Esophagus mucosa (tissue), 1 donor: ENCODE measurements at regions not wholly inside any gene's neighbourhood (a gene's known extent, or its start where the extent isn't known, plus 50 kb on each side); places are given as distances from the start of the nearest gene placed in this dataset.
A peak's percentile ranks its signal among the peaks of the same experiment; 100 is the strongest.
"Not testable (repeated sequence)": the region's sequence is repeated elsewhere in the genome, so short reads cannot be mapped to it uniquely, and the experiment has no call there.

Source experiments
- ATAC-seq: fragments of 200-7000 bp; cut with Tn5 transposase; one replicate; pipeline ENCODE4 v1.9.1; 2020
- donor health status: DM: yes; HTN: yes; CAD: no.

DNA sequence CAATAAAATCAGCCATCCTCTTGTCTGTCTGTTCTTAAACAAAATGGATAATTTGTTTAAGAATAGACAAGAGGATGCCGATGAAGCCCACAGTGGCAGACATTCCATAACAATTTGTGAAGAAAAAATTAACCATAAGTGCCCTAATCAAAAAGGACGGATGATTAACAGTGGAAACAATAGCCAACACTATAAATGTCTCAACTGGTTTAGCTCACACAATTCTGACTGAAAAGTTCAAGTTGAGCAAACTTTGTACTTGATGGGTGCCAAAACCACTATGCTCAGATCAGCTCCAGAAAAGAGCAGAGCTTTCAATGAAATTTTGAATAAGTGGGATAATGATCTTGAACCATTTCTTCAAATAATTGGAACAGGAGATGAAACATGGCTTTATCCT is 202.2 kb upstream of the OR4E1 start:
- ATAC-seq = no peak

DNA sequence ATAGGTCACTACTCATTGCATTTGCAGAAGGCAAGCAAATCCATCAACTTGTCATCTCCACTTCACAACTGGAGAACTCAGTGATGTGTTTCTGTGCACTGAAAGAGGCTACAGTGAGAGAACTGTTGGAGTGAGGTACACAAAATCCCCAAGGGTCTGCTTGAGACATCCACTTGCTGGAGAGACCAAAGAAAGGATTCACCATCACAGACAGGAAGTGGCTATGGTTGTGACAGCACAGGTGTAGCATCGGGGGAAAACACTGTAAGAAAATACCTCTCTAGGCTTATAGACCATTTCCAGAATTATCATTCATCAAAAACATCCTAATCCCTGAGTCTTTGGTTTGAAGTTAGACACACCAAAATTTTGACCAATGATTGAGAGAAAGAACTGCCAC is 201.3 kb upstream of the OR4E1 start:
- ATAC-seq = no peak

DNA sequence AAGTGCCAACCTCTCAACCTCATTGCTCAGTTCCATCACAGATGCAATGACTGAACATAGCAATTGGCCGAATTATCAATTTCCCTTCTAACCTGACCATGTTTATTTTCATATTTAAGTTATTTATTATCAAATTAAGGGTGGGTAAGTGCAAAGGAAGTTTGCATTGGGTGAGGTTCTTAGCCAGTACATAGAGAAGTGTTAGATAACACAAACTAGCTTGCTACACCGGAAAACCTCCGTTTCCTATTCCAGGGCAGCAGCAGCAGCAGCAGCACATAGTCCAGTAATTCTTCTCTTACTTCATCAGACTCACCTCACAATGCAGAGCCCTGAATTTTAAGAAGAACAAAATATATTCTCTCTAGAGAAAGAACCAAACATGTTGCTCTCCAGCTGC is 200.5 kb upstream of the OR4E1 start:
- no peak for ATAC-seq

GRCh38 chr14:21868442-21869046 is 194.9 kb upstream of the OR4E1 start:
- ATAC-seq = peak; percentile 78

DNA sequence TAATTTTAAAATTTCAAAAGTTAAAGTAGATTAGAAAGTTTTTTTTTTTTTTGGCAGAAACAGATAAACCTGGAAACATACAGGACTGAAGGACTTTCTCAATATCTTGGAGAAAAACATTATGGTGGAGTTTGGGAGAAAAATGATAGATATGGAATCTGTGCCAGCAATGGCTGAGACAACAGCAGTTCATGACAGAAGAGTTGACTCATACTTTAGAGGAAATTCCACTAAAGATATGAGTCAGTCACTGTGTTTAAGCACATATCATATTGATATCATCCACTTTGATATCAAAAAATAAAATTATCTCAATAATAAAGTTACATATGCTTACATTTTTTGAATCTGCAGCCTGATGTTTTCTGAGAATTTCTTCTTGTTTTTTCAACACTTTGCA is 193.9 kb upstream of the OR4E1 start:
- ATAC-seq = no peak

DNA sequence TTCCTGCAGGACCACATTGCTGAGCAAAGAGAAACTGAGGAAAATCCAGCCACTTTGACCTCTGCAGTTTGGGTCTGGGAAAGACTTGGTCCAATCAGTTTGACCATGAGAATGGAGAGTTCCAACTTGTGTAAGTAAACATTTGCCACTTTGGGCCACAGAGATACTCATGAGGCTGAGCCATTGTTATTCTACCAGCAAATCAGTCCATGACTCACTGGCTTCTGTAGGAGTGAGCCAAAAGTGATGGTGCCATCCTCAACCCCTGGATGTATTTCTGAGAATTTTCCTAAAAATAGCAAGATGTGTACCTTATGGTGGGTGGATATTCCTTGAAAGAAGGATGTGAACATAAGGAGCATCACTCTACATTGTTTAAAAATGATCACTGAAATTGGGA is 192.9 kb upstream of the OR4E1 start:
- ATAC-seq = no peak

DNA sequence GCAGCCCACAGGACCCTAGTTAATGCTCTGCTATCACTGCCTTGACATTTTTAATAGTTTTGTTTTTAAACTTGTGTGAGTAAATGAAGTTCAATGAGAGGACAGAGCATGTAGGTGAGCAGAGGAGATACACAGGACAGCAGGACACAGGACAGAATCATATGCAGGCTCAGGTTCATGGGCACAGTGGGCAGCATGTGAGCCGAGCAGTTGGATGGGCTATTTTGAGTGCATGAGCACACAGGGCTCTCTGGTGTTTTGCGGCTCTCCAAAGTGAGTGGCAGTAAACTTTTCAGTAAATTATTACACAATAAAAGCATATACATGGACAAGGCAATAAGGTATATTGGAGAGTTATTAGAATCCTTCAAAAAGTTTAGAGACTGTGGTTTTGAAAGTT is 189.7 kb upstream of the OR4E1 start:
- no peak for ATAC-seq

- no peak for ATAC-seq
These were observed 187.5 kb upstream of the OR4E1 start for GRCh38 chr14:21861153-21861552.

GRCh38 chr14:21860172-21860571 is 186.6 kb upstream of the OR4E1 start:
- ATAC-seq = no peak

GRCh38 chr14:21852775-21853174 is 179.2 kb upstream of the OR4E1 start:
- no peak for ATAC-seq

- no peak for ATAC-seq
These were observed 178.5 kb upstream of the OR4E1 start for GRCh38 chr14:21852061-21852664.

GRCh38 chr14:21846902-21847301 is 173.3 kb upstream of the OR4E1 start:
- not testable (repeated sequence) for ATAC-seq

DNA sequence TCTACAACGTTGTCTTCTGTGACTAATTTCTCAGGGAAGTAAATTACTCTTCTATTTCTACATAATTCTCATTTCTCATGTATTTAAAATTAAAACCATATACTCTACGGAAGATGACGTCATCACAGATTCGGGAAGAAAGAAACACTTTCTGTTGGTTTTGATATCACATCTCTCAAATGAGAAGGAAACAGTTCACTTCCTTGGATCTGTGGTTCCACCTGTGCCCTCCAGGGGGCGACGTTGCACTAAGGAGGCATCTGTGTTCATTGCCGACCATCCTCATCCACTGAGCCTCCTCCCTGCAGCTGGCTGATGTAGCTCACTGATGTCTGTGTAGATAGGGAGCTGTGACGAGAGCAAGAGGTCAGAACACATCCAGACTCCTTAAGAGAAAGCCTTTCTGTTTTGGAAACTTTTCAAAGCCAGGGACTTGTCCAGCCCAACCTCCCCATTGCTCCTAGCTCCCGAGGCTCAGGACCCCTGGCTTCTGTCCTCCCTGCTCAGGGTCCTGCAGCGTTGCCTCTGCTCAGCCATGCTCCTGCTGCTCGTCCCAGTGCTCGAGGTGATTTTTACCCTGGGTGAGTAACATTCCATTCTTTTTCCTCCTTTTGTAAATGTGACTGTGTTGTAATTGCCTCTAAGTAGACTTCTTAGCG is 172.7 kb upstream of the OR4E1 start:
- no peak for ATAC-seq

DNA sequence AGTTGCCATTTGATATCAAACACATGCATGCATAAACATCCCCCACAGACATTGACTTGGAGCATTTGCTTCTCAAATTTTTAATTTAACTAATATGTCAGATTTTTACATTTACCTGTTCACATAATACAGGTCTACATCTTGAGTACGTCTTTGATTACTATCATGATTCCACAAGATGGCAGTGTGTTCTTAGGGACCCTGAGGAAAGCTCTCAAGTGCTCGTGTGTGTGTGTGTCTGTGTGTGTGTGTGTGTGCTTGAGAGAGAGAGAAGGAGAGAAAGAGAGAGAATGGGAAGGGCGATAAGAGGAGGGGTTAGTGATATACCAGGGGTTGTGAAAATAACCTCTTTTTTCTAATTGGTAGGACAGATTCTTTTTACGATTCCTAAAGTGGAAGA is 167.1 kb upstream of the OR4E1 start:
- no peak for ATAC-seq

GRCh38 chr14:21833836-21834235 is 160.2 kb upstream of the OR4E1 start:
- ATAC-seq = no peak

- no peak for ATAC-seq
These were observed 152.2 kb upstream of the OR4E1 start for GRCh38 chr14:21825845-21826244.

DNA sequence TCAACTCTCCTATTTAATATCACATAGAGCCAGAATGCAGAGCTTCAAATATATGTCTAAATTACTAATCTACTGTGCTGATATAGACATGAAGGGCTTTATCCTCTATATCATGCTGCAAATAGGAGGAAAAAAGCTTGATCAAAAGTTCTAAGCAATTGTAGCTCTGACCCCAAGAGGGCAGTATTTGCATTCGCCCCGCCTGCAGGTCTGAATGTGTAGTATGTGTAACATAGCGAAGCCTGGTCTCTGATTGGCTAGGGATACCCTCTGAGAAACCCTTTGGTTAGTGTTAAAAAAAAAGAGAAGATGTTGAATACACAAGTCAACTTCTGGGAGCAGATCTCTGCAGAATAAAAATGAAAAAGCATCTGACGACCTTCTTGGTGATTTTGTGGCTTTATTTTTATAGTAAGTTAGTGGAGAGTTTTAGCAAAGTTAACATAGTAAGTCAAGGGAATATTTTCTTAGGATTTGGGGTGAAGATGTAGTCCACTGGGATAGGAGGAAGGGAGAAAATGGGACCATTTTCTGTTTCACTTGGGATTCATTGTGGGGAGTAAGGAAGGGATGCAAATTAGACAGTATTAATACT is 151.6 kb upstream of the OR4E1 start:
- no peak for ATAC-seq

GRCh38 chr14:21822109-21822508 is 148.5 kb upstream of the OR4E1 start:
- no peak for ATAC-seq

DNA sequence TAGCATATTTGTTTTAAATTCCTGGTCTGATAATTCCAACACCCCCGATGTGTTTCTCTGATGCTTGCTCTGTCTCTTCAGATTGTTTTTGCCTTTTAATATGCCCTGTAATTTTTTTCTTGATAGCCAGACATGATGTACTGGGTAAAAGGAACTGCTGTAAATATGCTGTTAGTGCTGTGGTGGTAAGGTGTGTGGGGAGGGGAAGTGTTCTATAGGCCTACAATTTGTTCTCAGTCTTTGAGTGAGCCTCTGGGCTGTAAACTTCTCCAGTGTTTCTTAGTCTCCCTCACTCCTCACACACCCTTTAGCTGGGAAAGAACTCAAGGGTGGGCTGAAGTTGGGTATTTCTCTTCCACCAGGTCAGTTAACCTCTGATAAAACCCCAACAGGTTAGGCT is 147.0 kb upstream of the OR4E1 start:
- ATAC-seq = no peak

DNA sequence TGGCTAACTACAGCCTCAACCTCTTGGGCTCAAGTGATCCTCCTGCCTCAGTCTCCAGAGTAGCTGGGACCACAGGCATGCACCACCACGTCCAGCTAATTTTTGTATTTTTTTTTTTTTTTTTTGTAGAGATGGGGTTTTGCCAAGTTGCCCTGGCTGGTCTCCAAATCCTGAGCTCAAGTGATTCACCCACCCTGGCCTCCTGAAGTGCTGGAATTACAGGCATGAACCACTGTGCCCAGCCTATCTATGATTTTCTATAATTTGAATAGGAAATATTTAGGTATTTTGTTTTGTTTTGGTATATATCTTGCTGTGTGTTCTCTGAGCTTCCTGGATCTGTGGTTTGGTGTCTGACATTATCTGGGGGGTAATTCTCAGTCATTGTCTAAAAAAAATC is 146.3 kb upstream of the OR4E1 start:
- not testable (repeated sequence) for ATAC-seq

DNA sequence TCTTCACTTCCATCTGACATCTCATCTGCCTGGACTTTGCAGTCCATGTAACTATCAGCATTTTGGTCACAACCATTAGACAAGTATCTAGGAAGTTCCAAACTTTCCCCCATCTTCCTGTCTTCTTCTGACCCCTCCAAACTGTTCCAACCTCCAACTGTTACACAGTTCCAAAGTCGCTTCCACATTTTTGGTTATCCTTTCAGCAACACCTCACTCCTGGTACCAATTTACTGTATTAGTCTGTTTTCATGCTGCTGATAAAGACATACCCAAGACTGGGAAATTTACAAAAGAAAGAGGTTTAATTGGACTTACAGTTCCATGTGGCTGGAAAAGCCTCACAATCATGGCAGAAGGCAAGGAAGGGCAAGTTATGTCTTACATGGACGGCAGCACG is 143.4 kb upstream of the OR4E1 start:
- ATAC-seq = not testable (repeated sequence)

- no peak for ATAC-seq
These were observed 134.4 kb upstream of the OR4E1 start for GRCh38 chr14:21807975-21808374.

- no peak for ATAC-seq
These were observed 131.4 kb upstream of the OR4E1 start for GRCh38 chr14:21804981-21805380.

DNA sequence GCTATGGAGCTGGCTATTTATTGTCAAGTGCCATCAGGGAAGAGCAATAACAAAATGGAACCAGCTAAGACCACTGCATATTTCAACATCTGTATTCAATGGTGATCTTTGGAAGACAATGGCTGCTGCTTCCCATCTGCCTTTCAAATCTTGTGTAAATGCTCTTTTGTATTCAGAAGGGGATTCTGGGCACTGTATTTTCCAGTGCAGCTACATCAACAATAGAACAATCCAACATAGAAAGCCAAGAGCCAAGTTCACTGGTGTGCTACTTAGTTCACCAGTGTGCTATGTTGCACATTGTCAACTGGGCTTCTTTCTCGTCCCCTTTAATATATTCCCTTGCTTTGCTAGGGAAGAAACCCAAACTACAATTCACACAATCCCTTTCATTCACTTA is 128.8 kb upstream of the OR4E1 start:
- no peak for ATAC-seq
